HUES64 (cell line): ENCODE measurements at regions not wholly inside any gene's neighbourhood (a gene's known extent, or its start where the extent isn't known, plus 50 kb on each side); places are given as distances from the start of the nearest gene placed in this dataset.
"Not testable (repeated sequence)": the region's sequence is repeated elsewhere in the genome, so short reads cannot be mapped to it uniquely, and the experiment has no call there.

Source experiments
- H3K27ac ChIP-seq: 2 replicates; pipeline ENCODE4 v1.7.0; 2013; ENCODE audit warnings: low read depth, low read length, inconsistent platforms
- H3K27me3 ChIP-seq: 2 replicates; pipeline ENCODE4 v1.6.1; 2013; ENCODE audit warnings: mild to moderate bottlenecking, low read length; ENCODE audit not compliant: insufficient read depth
- H3K36me3 ChIP-seq: 2 replicates; pipeline ENCODE4 v1.6.1; 2013; ENCODE audit warnings: mild to moderate bottlenecking, low read length; ENCODE audit not compliant: insufficient read depth
- H3K4me1 ChIP-seq: 2 replicates; pipeline ENCODE4 v1.6.1; 2013; ENCODE audit warnings: mild to moderate bottlenecking, low read length, moderate library complexity; ENCODE audit not compliant: insufficient read depth
- H3K4me3 ChIP-seq: 2 replicates; pipeline ENCODE4 v1.5.1; 2013; ENCODE audit warnings: mild to moderate bottlenecking, low read length, moderate library complexity
- H3K9ac ChIP-seq: 2 replicates; pipeline ENCODE4 v1.6.1; 2013; ENCODE audit warnings: mild to moderate bottlenecking, low read depth, low read length
- H3K9me3 ChIP-seq: 2 replicates; pipeline ENCODE4 v1.6.1; 2013; ENCODE audit warnings: low read depth, low read length; ENCODE audit not compliant: insufficient read depth
- WGBS: fragments of 150-250, 120-280 bp; methylation state at CpG from one replicate; pipeline ENCODE4 v1.1.7; 2013; ENCODE audit warnings: missing lambda C conversion rate; 5-methylcytosine and 5-hydroxymethylcytosine counted together

GRCh38 chr1:146376708-146377496, 148.1 kb upstream of the NOTCH2NLA start:
- Histone ChIP-seq H3K4me3 (peak overlapping the region; percentile 48), H3K27ac (peak overlapping the region; percentile 72; the same call in 1 of the 2 replicates), H3K9ac (peak overlapping the region; percentile 61; the same call in 1 of the 2 replicates)
- H3K4me1 ChIP-seq, H3K9me3 ChIP-seq, H3K27me3 ChIP-seq, H3K36me3 ChIP-seq: not testable (repeated sequence)
- under 1% methylated on average over 27 of the region's 42 CpGs for WGBS

DNA sequence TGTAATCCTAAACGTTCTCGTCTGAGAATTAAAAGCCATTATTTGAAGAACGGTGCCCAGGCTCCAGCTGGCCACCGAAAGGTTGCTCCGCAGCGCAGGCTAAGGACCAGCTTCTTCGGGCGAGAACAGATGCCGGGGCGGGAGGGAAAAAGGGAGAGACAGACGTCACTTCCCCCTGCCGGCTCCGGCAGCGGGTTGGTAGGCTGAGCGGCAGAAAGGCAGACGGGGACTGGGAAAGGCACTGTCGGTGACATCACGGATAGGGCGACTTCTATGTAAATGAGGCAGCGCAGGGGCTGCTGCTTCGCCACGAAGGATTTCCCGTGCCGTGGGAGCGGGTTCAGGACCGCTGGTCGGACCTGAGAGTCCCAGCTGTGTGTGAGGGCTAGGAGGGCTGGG, 147.5 kb upstream of the NOTCH2NLA start:
- not testable (repeated sequence) for H3K4me1 ChIP-seq, H3K36me3 ChIP-seq, H3K27ac ChIP-seq, H3K9me3 ChIP-seq, H3K9ac ChIP-seq, H3K27me3 ChIP-seq
- peak overlapping the region; percentile 44 for H3K4me3 ChIP-seq
- WGBS = under 1% methylated on average over 19 of the region's 27 CpGs

GRCh38 chr1:146375108-146375507, 146.3 kb upstream of the NOTCH2NLA start:
- 100% methylated on average over 4 of the region's 6 CpGs for WGBS
- not testable (repeated sequence) for H3K27ac ChIP-seq, H3K36me3 ChIP-seq, H3K9ac ChIP-seq, H3K4me3 ChIP-seq, H3K9me3 ChIP-seq, H3K4me1 ChIP-seq, H3K27me3 ChIP-seq

DNA sequence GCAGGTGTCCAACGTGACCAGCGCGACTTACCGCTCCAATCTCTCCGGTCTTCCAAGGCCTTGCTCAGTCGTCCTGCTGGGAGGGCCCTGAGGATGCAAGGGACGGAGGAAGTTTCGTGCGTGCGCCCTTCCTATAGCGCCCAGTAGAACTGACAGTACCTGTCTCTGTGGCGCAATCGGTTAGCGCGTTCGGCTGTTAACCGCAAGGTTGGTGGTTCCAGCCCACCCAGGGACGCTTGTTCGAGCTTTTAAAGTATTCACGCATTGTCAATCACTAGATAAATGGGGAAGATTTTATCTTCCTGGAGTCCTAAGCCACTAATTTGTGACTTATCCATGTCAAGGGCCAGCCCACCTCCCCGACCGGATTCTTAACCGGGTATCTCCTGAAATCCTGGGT, 141.1 kb upstream of the NOTCH2NLA start:
- not testable (repeated sequence) for H3K9me3 ChIP-seq, H3K36me3 ChIP-seq, H3K27me3 ChIP-seq, H3K4me1 ChIP-seq, H3K9ac ChIP-seq, H3K27ac ChIP-seq
- 0% methylated on average over 18 of the region's 23 CpGs for WGBS
- H3K4me3 ChIP-seq = peak overlapping the region; percentile 44

DNA sequence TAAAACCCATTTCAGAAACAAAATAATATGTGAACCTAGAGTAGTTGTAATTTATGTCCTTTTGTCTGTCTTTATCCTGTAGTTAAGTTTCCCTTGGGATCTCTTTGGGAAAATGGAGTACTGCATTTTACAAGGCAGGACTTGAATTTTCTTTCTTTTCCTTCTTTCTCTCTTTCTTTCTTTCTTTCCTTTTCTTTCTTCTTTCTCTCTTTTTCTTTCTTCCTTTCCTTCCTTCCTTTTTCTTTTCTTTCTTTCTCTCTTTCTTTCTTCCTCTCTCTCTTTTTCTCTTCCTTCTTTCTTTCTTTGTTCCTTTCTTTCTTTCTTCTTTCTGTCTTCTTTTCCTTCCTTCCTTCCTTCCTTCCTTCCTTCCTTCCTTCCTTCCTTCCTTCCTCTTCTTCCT, 126.6 kb upstream of the NOTCH2NLA start:
- H3K27me3 ChIP-seq, H3K27ac ChIP-seq, H3K36me3 ChIP-seq, H3K4me1 ChIP-seq, H3K4me3 ChIP-seq, H3K9me3 ChIP-seq, H3K9ac ChIP-seq: not testable (repeated sequence)

DNA sequence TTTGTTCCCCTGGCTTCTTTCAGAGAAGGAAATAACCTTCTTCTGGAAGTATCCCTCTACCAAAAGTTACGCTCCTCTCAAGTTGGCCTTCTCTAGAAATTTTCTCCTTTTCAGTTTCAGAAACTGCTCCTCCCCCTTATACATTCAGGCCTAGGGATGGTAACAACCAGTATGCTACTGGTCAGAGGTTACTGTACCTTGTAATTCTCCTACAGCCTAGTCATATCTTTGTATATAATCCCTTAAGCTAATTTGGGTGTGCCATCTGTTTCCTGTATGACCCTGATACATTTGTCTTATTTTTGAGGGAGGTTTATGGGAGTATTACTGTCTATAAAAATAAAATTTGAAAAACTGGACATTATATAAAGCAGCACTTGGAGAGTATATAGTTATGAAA, 98.0 kb upstream of the NOTCH2NLA start:
- not testable (repeated sequence) for H3K27me3 ChIP-seq, H3K4me3 ChIP-seq, H3K27ac ChIP-seq, H3K36me3 ChIP-seq, H3K9me3 ChIP-seq, H3K4me1 ChIP-seq, H3K9ac ChIP-seq
- no CpG with 5 or more reads among the region's 1 CpG for WGBS

DNA sequence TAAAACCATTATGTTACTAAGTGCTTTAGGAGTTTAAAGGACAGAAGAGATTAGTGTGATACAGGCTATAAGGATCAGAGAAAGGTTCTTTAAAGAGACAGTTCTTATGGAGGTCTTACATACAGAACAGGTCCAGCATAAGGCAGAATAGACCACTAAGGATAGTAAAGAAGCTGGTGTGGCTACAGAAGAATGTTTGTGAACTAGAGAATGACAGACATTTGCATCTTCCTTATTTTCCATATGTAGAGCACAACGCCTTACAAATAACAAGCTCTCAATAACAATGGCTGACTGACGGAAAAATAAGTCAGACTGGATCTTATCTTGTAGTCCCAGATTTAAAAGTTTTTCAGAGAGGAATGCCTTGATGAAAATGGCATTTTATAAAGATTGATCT, 95.6 kb upstream of the NOTCH2NLA start:
- WGBS = no CpG with 5 or more reads among the region's 2 CpGs
- not testable (repeated sequence) for H3K27ac ChIP-seq, H3K4me3 ChIP-seq, H3K9ac ChIP-seq, H3K4me1 ChIP-seq, H3K27me3 ChIP-seq, H3K36me3 ChIP-seq, H3K9me3 ChIP-seq

- not testable (repeated sequence) for H3K9ac ChIP-seq, H3K9me3 ChIP-seq, H3K4me3 ChIP-seq, H3K27ac ChIP-seq, H3K27me3 ChIP-seq, H3K4me1 ChIP-seq, H3K36me3 ChIP-seq
- WGBS = no CpG with 5 or more reads among the region's 1 CpG
Observed at GRCh38 chr1:146323302-146323701, 94.5 kb upstream of the NOTCH2NLA start.

GRCh38 chr1:146322893-146323292, 94.1 kb upstream of the NOTCH2NLA start:
- not testable (repeated sequence) for H3K4me3 ChIP-seq, H3K36me3 ChIP-seq, H3K4me1 ChIP-seq, H3K9ac ChIP-seq, H3K27me3 ChIP-seq, H3K9me3 ChIP-seq, H3K27ac ChIP-seq
- WGBS = 89% methylated on average over 2 of the region's 4 CpGs

- not testable (repeated sequence) for H3K36me3 ChIP-seq
- no CpG with 5 or more reads among the region's 4 CpGs for WGBS
Observed at GRCh38 chr1:146318715-146319114, 89.9 kb upstream of the NOTCH2NLA start.

GRCh38 chr1:146317785-146318184, 89.0 kb upstream of the NOTCH2NLA start:
- H3K9me3 ChIP-seq, H3K4me1 ChIP-seq, H3K27ac ChIP-seq, H3K27me3 ChIP-seq, H3K9ac ChIP-seq, H3K36me3 ChIP-seq, H3K4me3 ChIP-seq: not testable (repeated sequence)
- WGBS = no CpG with 5 or more reads among the region's 1 CpG

More at GRCh38 chr1:146318715-146319114, 89.9 kb upstream of the NOTCH2NLA start:
- H3K4me3 ChIP-seq, H3K27me3 ChIP-seq, H3K9me3 ChIP-seq, H3K9ac ChIP-seq, H3K4me1 ChIP-seq, H3K27ac ChIP-seq: not testable (repeated sequence)
